Adrenal gland (tissue), 5 donors: ENCODE measurements at regions not wholly inside any gene's neighbourhood (a gene's known extent, or its start where the extent isn't known, plus 50 kb on each side); places are given as distances from the start of the nearest gene placed in this dataset.

Source experiments
- POLR2A ChIP-seq, 2 donors: fragments of 450-650 bp; IDR thresholded peaks; one replicate each; pipeline ENCODE4 v1.6.1; 2017; ENCODE audit warnings: antibody characterized with exemption in 2 of 2, mild to moderate bottlenecking in 2 of 2, moderate library complexity in 1 of 2
- TF ChIP-seq, protein P1 (sequence below), 6 experiments: fragments of 450-650 bp in 4 of 6; fragments of 200-600 bp in 2 of 6; sonication (generic) in 1 of 6; IDR thresholded peaks; 1 replicate in 5 of 6; 2 replicates in 1 of 6; pipeline versions ENCODE4 v1.5.1 to v1.8.0; 2016 to 2021; ENCODE audit warnings: antibody characterized with exemption in 6 of 6, mild to moderate bottlenecking in 2 of 6, moderate library complexity in 1 of 6
- donor health status: DM: no; HTN: no; CAD: no.

DNA sequence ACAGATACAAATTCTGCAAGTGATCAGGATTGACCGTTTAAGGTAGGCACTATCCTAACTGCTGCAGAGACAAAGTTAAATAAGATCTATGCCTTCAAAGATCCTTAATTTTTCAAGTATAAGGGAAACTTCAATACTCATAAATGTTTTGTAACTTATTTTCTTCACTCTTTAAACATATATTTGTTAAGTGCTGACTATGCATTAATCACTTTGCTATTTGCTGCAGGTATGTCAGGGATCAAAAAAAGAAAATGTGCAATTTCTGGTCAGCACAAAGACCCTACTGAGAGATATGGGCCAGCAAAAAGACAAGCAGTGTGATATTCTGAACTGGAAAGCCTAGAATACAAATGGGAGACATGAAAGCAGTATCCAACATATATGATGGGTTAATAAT, 756.1 kb upstream of the PCDH9 start:
- TF ChIP-seq, protein P1, sequence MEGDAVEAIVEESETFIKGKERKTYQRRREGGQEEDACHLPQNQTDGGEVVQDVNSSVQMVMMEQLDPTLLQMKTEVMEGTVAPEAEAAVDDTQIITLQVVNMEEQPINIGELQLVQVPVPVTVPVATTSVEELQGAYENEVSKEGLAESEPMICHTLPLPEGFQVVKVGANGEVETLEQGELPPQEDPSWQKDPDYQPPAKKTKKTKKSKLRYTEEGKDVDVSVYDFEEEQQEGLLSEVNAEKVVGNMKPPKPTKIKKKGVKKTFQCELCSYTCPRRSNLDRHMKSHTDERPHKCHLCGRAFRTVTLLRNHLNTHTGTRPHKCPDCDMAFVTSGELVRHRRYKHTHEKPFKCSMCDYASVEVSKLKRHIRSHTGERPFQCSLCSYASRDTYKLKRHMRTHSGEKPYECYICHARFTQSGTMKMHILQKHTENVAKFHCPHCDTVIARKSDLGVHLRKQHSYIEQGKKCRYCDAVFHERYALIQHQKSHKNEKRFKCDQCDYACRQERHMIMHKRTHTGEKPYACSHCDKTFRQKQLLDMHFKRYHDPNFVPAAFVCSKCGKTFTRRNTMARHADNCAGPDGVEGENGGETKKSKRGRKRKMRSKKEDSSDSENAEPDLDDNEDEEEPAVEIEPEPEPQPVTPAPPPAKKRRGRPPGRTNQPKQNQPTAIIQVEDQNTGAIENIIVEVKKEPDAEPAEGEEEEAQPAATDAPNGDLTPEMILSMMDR (IDR thresholded peaks at IDR 0.05), result no peak
- TF ChIP-seq POLR2A (IDR thresholded peaks at IDR 0.05), result no peak
